ENCODE measurements at regions not wholly inside any gene's neighbourhood (a gene's known extent, or its start where the extent isn't known, plus 50 kb on each side); places are given as distances from the start of the nearest gene placed in this dataset.

DNA sequence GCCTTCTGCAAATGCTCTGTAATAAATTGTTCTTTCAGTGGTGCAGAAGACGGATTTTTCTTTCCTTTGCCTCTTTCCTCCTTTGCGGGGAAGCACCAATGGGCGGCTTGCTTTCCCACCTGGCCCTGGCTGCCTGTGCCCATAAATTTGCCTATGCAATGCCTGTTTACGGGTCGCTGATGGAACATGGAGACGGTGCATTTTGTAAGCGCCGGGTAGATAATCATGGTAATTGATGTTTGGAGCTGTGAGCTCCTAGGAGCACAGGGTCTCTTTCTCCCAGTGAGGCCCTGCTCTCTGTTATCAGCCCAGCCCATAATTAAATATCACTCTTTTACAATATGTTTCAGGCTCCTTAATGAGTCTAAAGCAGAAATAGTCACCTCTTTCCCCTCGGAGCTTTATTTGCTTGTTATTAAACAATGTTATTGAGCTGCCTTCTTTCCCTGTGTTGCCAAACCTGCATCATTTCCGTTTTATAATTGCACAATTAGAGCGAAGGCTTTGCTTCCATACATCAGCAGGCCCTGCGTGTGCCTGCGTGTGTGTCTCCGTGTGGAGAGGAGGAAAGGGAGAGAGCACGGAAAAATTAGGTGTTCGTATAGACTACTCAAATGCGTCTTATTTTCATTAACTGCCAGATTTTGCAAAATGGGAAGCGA, 437.4 kb upstream of the POU3F3 start:
- TF ChIP-seq, protein P1, sequence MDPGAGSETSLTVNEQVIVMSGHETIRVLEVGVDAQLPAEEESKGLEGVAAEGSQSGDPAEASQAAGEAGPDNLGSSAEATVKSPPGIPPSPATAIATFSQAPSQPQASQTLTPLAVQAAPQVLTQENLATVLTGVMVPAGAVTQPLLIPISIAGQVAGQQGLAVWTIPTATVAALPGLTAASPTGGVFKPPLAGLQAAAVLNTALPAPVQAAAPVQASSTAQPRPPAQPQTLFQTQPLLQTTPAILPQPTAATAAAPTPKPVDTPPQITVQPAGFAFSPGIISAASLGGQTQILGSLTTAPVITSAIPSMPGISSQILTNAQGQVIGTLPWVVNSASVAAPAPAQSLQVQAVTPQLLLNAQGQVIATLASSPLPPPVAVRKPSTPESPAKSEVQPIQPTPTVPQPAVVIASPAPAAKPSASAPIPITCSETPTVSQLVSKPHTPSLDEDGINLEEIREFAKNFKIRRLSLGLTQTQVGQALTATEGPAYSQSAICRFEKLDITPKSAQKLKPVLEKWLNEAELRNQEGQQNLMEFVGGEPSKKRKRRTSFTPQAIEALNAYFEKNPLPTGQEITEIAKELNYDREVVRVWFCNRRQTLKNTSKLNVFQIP (CRISPR knock-in tag; IDR thresholded peaks at IDR 0.05; ENCODE audit: borderline replicate concordance, low read depth) = no peak
- TF ChIP-seq ZNF70 (CRISPR knock-in tag; IDR thresholded peaks at IDR 0.05) (no peak), ISL1 (CRISPR knock-in tag; IDR thresholded peaks at IDR 0.05) (no peak), PPARA (CRISPR knock-in tag; IDR thresholded peaks at IDR 0.05; ENCODE audit: borderline replicate concordance) (no peak), CSDC2 (CRISPR knock-in tag; IDR thresholded peaks at IDR 0.05) (no peak), TCF4 (CRISPR knock-in tag; IDR thresholded peaks at IDR 0.05; ENCODE audit: borderline replicate concordance) (no peak), ZC3H10 (CRISPR knock-in tag; IDR thresholded peaks at IDR 0.05) (no peak), SNAI2 (CRISPR knock-in tag; IDR thresholded peaks at IDR 0.05) (no peak), GLIS3 (CRISPR knock-in tag; IDR thresholded peaks at IDR 0.05) (no peak), ZFP30 (CRISPR knock-in tag; IDR thresholded peaks at IDR 0.05) (no peak), ARNTL (CRISPR knock-in tag; IDR thresholded peaks at IDR 0.05; ENCODE audit: borderline replicate concordance, low read depth) (no peak), ZFP3 (CRISPR knock-in tag; IDR thresholded peaks at IDR 0.05) (no peak), ZNF8 (CRISPR knock-in tag; IDR thresholded peaks at IDR 0.05) (no peak)
- TF ChIP-seq, protein P2, sequence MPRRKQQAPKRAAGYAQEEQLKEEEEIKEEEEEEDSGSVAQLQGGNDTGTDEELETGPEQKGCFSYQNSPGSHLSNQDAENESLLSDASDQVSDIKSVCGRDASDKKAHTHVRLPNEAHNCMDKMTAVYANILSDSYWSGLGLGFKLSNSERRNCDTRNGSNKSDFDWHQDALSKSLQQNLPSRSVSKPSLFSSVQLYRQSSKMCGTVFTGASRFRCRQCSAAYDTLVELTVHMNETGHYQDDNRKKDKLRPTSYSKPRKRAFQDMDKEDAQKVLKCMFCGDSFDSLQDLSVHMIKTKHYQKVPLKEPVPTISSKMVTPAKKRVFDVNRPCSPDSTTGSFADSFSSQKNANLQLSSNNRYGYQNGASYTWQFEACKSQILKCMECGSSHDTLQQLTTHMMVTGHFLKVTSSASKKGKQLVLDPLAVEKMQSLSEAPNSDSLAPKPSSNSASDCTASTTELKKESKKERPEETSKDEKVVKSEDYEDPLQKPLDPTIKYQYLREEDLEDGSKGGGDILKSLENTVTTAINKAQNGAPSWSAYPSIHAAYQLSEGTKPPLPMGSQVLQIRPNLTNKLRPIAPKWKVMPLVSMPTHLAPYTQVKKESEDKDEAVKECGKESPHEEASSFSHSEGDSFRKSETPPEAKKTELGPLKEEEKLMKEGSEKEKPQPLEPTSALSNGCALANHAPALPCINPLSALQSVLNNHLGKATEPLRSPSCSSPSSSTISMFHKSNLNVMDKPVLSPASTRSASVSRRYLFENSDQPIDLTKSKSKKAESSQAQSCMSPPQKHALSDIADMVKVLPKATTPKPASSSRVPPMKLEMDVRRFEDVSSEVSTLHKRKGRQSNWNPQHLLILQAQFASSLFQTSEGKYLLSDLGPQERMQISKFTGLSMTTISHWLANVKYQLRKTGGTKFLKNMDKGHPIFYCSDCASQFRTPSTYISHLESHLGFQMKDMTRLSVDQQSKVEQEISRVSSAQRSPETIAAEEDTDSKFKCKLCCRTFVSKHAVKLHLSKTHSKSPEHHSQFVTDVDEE (CRISPR knock-in tag; IDR thresholded peaks at IDR 0.05) = no peak
- ATAC-seq = no peak

DNA sequence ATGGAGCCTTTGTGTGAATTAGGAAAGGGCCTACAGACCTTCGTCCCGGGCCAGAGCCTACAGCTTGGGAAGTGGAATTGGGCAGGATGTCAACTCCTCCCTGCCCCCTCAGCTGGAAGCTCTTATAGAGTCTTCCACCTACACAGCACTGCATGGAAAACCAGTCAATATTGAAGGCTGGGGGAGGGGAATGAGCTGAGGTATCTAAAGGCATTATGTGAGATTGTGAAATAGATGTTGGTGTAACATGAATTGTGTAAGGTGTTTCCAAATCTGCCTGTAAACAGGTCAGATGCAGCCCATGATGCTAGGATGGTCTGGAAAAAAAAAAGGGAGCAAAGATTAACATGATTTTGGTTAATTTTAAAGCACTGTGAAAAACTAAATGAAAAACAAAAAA, 433.5 kb upstream of the POU3F3 start:
- TF ChIP-seq RARB (CRISPR knock-in tag; IDR thresholded peaks at IDR 0.05) = no peak
- TF ChIP-seq OSR1 (CRISPR knock-in tag; IDR thresholded peaks at IDR 0.05) = no peak
- no peak for TF ChIP-seq ISL1 (CRISPR knock-in tag; IDR thresholded peaks at IDR 0.05)
- TF ChIP-seq GLIS3 (CRISPR knock-in tag; IDR thresholded peaks at IDR 0.05) = no peak
- TF ChIP-seq TOX (CRISPR knock-in tag; IDR thresholded peaks at IDR 0.05; ENCODE audit: borderline replicate concordance) = no peak
- TF ChIP-seq BACH2 (CRISPR knock-in tag; IDR thresholded peaks at IDR 0.05; ENCODE audit: borderline replicate concordance) = no peak
- TF ChIP-seq, protein P3, sequence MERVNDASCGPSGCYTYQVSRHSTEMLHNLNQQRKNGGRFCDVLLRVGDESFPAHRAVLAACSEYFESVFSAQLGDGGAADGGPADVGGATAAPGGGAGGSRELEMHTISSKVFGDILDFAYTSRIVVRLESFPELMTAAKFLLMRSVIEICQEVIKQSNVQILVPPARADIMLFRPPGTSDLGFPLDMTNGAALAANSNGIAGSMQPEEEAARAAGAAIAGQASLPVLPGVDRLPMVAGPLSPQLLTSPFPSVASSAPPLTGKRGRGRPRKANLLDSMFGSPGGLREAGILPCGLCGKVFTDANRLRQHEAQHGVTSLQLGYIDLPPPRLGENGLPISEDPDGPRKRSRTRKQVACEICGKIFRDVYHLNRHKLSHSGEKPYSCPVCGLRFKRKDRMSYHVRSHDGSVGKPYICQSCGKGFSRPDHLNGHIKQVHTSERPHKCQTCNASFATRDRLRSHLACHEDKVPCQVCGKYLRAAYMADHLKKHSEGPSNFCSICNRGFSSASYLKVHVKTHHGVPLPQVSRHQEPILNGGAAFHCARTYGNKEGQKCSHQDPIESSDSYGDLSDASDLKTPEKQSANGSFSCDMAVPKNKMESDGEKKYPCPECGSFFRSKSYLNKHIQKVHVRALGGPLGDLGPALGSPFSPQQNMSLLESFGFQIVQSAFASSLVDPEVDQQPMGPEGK (CRISPR knock-in tag; IDR thresholded peaks at IDR 0.05; ENCODE audit: borderline replicate concordance) = no peak
- no peak for TF ChIP-seq CSDC2 (CRISPR knock-in tag; IDR thresholded peaks at IDR 0.05)
- ATAC-seq = no peak

DNA sequence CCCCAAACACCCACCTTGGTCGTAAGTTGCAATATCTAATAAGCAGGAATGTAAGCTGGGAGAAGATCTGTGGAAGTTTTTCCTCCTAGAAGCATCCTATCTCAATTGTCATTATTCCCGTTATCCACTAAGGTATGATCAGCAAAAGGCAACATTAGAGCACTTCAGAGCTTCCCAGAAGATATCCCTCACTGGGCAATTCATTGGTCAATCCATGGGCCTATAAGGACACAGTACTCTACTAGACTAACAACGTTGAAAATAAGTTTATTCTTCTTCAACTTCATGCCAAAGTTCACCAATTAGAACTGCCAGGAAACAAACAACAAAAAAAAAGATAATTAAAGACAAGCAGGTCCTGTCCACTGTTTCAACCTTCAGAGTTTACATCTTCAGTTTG, 433.0 kb upstream of the POU3F3 start:
- no peak for ATAC-seq
- TF ChIP-seq ARNTL (CRISPR knock-in tag; IDR thresholded peaks at IDR 0.05; ENCODE audit: borderline replicate concordance, low read depth) (no peak), TCF4 (CRISPR knock-in tag; IDR thresholded peaks at IDR 0.05; ENCODE audit: borderline replicate concordance) (no peak), ESRRG (CRISPR knock-in tag; IDR thresholded peaks at IDR 0.05) (no peak), GLIS3 (CRISPR knock-in tag; IDR thresholded peaks at IDR 0.05) (no peak), CSDC2 (CRISPR knock-in tag; IDR thresholded peaks at IDR 0.05) (no peak), TOX (CRISPR knock-in tag; IDR thresholded peaks at IDR 0.05; ENCODE audit: borderline replicate concordance) (no peak), SNAI2 (CRISPR knock-in tag; IDR thresholded peaks at IDR 0.05) (no peak), OSR1 (CRISPR knock-in tag; IDR thresholded peaks at IDR 0.05) (no peak), BACH2 (CRISPR knock-in tag; IDR thresholded peaks at IDR 0.05; ENCODE audit: borderline replicate concordance) (no peak), RARB (CRISPR knock-in tag; IDR thresholded peaks at IDR 0.05) (no peak), ZFP3 (CRISPR knock-in tag; IDR thresholded peaks at IDR 0.05) (no peak), ZNF70 (CRISPR knock-in tag; IDR thresholded peaks at IDR 0.05) (no peak), ISL1 (CRISPR knock-in tag; IDR thresholded peaks at IDR 0.05) (no peak), ZNF8 (CRISPR knock-in tag; IDR thresholded peaks at IDR 0.05) (no peak), ZC3H10 (CRISPR knock-in tag; IDR thresholded peaks at IDR 0.05) (no peak)
- TF ChIP-seq, protein P2 (CRISPR knock-in tag; IDR thresholded peaks at IDR 0.05) = no peak
- TF ChIP-seq, protein P3 (CRISPR knock-in tag; IDR thresholded peaks at IDR 0.05; ENCODE audit: borderline replicate concordance) = no peak
- TF ChIP-seq, protein P4, sequence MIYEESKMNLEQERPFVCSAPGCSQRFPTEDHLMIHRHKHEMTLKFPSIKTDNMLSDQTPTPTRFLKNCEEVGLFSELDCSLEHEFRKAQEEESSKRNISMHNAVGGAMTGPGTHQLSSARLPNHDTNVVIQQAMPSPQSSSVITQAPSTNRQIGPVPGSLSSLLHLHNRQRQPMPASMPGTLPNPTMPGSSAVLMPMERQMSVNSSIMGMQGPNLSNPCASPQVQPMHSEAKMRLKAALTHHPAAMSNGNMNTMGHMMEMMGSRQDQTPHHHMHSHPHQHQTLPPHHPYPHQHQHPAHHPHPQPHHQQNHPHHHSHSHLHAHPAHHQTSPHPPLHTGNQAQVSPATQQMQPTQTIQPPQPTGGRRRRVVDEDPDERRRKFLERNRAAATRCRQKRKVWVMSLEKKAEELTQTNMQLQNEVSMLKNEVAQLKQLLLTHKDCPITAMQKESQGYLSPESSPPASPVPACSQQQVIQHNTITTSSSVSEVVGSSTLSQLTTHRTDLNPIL (CRISPR knock-in tag; IDR thresholded peaks at IDR 0.05; ENCODE audit: low read depth) = no peak
- TF ChIP-seq, protein P1 (CRISPR knock-in tag; IDR thresholded peaks at IDR 0.05; ENCODE audit: borderline replicate concordance, low read depth) = no peak

Measured in SK-N-SH treated with all-trans-retinoic acid at 6 μM for 48 hours (cell line).